Liver (tissue), 3 donors: ENCODE measurements at regions not wholly inside any gene's neighbourhood (a gene's known extent, or its start where the extent isn't known, plus 50 kb on each side); places are given as distances from the start of the nearest gene placed in this dataset.

Experiments
- CTCF ChIP-seq: fragments of 150-350 bp; IDR thresholded peaks from 2 replicates; pipeline ENCODE4 v1.5.1; 2017; ENCODE audit warnings: improper control_type of control experiment, low read depth, low read length; ENCODE audit not compliant: missing input control
- FOXA1 ChIP-seq: IDR thresholded peaks from 2 replicates; pipeline ENCODE4 v1.6.1; 2016; ENCODE audit warnings: antibody characterized with exemption
- GABPA ChIP-seq, 2 donors: IDR thresholded peaks in 1 of 2; conservative IDR thresholded peaks in 1 of 2; 2 replicates each; pipeline ENCODE4 v1.6.1; 2016; ENCODE audit warnings: antibody characterized with exemption in 2 of 2, mild to moderate bottlenecking in 1 of 2, moderate library complexity in 1 of 2
- MAX ChIP-seq: IDR thresholded peaks from 2 replicates; pipeline ENCODE4 v1.6.1; 2016; ENCODE audit warnings: antibody characterized with exemption
- donor health status: healthy.
- donor health status: healthy.

GRCh38 chr5:163190784-163191183 lies 246.6 kb upstream of the CCNG1 start:
- no peak for TF ChIP-seq GABPA (IDR thresholded peaks at IDR 0.05 in 1 of 2, conservative IDR thresholded peaks at IDR 0.05 in 1 of 2)
- TF ChIP-seq MAX: no peak
- TF ChIP-seq CTCF: no peak
- TF ChIP-seq FOXA1: no peak
